8988T (cell line): ENCODE measurements at regions not wholly inside any gene's neighbourhood (a gene's known extent, or its start where the extent isn't known, plus 50 kb on each side); places are given as distances from the start of the nearest gene placed in this dataset.
"Not testable (repeated sequence)": the region's sequence is repeated elsewhere in the genome, so short reads cannot be mapped to it uniquely, and the experiment has no call there.

ENCODE experiments used
- DNase-seq: peaks from one replicate; pipeline ENCODE4 v3.0.0; 2011

DNA sequence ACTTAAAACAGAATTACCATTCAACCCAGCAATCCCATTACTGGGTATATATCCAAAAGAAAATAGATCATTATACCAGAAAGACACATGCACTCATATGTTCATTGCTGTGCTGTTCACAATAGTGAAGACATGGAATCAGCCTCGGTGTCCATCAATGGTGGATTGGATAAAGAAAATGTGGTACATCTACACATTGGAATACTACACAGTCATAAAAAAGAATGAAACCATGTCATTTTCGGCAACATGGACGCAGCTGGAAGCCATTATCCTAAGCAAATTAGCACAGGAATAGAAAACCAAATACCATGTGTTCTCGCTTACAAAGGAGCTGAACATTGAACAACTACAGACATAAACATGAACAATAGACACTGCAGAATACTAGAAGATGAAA lies 244.8 kb upstream of the PROX1 start:
- DNase-seq: no peak

DNA sequence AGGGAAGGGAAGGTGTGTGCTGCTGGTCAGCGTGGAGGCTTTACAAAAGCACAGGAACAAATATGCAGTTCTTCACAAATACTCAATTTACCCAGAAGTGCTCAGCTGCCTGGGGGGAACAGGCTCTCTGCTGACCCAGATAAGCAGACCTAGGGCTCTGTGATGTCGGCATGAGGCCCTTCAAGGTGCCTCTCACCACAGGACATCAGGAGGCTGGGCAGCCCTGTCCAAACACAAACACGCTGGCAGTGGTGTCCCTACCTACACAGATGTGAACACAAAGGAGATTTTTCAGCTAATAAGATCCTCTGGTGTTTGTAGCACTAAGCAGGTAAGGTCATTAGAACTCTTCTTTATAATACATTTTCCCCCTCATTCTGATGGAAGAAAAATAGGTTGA lies 243.0 kb upstream of the PROX1 start:
- no peak for DNase-seq

DNA sequence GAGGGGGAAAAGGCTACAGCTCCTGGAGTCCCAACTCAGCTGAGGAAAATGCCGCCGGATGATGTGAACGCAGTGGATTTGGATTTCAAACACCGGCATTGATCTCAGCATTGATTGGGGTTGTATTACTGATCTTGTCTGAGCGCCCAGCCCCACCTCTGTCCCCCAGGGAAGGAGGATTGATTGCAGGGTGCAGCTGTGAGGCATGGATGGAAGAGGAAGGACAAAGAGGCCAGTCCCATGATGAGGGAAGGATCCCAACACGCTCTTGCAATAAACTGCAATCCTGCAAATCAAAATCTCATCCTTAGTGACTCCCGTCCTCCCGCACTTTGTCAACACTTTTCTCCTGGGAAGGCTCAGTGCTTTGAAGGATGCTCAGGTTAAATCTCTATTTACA lies 242.3 kb upstream of the PROX1 start:
- no peak for DNase-seq

DNA sequence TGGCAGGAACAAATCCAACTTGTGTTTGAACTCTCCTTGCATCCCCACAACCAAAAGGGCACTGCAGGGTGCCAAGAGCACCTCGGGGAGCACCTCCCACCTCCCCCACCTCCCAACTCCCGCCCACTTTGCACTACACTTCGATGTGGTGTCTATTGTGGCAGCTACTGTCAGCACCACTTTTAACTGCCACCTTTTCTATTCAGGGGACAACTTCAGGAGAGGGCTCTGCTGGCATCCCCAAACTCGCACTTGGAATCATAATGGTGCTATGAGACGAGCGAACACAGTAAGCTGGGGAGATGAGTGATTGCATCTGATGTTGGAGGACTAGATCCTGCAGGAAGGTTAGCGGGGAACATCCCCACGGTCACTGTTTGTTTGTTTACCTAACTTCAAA lies 238.2 kb upstream of the PROX1 start:
- DNase-seq: no peak

DNA sequence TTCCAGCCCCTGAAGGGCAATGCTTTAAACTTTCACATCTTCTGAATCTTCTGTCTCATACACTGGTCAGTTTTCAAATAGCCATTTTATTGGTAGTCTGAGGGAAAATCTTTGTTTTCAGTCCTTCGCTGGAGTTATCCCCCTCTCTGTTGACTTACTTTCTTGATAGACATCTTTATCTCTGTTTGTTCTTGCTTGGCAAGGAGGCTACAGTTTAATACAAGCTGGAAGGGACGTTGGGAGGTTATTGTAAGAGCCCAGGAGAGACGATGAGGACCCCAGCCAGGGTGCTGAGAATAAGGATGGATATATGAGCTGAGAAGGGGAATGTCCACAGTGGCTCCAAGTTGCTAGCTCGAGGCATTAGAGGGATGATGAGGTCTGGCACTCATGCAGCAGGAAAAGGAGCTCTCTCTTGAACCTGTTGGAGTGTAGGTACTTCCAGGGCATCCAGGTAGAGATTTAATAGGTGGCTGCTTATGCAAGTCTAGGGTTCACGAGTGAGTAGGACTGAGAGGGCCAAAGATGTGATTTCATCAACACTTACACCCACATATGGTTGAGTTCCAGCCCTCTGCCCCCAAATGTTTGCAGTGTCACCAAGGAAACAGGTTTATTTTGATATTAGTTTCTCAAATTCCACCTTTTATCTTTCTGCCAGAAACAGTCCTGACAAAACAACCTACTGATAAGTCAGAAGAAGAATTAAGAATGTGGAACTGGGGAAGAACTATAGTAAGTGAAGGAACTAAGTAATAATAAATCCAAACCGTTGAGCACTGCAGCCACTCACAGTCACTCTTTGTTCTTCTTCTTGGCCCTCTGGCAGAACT lies 237.3 kb upstream of the PROX1 start:
- DNase-seq: no peak

DNA sequence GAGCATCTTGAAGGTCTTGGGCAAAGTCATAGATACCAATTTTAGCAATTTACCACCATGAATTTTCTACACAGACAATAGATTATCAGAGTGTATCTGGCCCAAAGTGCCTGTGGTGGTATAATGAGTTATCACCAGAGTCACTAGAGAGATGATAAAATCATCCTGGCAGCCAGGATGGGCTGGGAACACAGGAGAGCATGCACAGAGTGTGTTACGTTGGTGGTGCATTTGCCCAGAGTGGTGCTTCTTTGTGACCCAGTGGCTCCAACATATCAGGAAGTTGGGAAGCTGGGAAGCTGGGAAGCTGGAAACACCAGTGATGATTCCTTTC lies 236.7 kb upstream of the PROX1 start:
- no peak for DNase-seq

DNA sequence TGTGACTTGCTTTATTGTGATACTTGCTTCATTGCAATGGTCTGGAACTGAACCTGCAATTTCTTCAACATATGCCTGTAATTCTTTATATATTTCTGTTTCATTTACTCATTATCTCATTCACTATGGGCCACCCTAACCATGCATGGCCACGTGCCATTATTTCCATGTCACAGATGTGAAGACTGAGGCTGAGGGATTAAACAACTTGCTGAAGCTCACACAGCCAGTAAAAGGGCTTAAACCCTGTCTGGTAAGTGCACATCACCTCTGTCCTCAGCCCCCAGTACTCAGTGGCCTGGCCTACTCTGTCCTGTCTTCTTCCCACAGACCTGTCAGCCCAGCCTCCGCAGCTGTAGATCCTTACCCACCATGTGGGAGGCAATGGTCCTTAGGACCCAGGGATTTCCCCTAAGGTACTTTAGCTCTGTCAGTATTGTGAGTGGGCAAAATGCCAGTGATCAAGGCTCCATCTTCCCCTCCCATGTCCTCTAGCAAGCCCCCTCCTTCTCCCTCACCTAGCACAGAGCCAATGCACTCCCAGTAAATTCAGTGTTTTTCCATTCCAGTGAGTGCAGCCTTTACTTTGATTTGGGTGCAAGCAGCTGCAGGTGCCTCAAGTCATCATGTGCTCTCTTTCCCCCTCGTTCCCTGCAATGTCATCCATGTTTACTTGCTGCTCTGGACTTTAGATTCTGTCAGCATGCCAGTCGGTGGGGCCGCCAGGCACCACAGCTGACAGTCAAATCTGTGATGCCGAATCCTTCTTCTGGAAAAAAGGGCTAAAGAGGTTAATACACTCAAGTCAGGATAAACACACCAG lies 228.2 kb upstream of the PROX1 start:
- no peak for DNase-seq

DNA sequence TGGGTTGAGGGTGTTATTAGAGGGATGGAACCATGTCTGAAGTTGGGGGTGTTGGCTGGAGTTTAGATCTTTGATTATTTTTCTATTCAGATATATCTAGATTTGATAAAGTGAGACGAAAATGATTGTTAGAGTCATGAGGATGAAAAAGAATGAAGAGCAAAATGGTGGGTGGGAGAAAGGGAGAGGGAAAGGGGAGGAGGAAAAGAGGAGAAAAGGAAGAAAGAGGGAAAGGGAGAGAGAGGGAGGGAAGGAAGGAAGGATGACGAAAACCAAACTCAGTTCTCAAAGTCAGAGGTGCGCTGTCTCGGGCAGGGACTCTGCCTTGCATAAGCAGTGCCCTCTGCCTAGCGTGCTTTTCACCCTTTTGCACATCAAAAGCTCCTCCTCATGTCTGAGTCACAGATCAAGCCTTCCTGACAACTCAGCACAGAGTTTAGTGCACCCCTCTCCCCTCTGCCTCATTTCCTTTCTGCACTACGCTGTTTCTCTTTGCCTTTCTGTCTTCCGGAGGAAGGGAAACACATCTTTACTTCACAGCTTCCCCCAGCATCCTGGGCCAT lies 225.8 kb upstream of the PROX1 start:
- no peak for DNase-seq

DNA sequence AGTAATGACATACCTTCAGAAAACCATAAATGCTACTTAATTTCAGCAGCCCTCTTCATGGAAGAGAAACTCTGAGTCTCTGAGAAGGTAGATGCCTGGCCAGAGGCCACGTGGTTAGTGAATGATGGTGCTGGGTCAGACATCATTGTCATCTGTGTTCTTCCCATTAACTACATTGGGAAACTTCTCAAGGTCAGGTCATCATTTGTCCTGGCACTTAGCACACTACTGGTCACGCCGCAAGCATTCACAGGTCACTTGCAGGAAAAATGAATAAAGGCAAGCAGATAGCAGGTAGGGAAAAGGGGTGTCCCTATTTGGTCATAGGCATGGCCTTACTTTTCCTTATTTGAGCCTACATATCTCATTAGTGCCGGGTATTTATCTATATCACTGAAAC lies 220.1 kb upstream of the PROX1 start:
- DNase-seq: no peak

DNA sequence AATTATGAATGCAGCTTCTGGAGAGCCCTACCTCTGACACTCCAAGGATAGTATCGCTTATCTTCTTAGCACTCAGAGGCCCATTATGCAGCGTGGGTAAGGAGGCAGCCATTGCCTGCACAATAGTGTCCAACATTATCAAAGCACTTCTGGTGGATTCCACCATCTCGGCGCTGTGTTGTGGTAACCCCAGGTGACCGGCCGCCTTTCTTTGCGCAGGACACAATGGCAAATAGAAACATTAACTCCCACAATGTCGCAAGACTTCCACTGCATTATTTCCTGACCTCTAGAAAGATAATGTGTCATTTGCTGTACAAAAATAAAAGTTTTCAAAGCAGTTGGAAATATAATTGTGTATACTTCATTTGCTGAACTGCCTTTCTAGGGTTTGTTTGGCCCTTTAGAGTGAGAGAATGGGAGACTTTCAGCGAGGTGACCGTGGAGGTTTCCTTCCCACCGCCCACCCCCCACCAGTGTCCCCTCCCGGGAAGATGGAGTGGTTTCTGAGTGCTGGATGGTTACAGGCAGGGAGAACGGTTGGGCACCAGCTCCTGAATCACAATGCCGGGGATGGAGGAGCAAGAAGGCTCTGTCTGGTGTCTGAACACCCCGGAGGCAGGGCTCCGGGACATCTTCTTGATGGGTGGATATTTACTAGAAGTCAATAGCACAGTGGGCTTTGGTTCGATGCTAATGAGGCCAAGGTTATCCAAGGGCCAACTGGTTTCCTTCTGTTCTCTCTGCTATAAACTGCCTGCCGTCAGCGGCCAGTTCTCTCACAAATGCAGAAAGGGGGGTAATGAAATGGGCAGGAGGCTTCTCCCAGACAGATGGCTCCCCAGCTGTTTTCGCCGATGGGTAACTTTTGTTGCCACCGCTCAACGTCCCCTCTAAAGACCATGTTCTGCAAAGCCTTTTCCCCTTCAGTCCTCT lies 215.4 kb upstream of the PROX1 start:
- no peak for DNase-seq

DNA sequence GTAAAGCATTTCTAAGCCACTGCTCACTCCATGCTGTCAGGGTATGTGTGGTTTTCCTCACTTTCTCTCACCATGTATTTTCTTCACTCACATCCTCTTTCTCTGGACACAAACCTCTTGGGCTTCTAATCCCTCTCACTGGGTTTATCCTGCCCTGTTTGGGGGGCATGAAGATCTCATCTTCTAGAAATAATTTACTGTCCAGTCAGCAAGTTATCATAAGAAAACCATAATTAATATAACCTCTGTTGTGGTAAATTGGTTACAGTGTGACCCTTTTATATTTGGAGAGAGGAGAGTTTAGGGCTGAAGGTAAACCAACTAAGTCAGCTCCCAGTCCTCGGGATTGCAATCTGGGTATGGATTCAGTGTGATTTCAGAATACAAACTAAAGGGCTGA lies 213.8 kb upstream of the PROX1 start:
- no peak for DNase-seq

DNA sequence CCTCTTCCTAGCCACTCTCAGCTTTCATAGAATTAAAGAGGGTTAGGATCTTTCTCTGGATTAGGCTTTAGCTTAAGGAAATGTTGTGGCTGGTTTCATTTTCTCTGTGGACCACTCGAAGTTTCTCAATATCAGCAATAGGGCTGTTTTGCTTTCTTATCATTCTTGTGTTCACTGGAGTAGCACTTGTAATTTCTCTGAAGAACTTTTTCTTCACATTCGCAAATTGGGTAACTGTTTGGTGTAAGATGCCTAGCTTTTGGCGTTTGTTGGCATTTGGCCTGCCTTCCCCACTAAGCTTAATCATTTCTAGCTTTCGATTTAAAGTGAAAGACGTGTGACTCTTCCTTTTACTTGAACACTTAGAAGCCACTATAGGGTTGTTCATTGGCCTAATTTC lies 210.8 kb upstream of the PROX1 start:
- DNase-seq: no peak

DNA sequence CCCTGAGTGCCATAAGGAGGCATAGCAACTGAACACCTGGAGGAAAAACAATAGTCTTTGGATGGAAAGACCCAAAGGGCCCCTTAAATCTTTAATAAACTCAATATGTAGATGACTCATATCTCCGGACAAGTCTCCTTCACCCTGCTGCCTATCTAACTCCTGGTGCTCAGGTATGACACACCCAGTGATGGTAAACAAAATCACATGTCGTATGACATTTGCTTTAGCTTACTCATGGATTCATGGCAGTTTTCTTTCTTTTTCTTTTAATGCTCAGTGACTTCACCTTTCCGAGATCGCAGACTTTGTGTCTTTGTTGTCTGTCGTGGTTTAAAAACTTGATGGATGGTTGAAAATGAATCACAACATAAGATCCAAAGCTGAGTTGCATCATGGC lies 208.5 kb upstream of the PROX1 start:
- no peak for DNase-seq

DNA sequence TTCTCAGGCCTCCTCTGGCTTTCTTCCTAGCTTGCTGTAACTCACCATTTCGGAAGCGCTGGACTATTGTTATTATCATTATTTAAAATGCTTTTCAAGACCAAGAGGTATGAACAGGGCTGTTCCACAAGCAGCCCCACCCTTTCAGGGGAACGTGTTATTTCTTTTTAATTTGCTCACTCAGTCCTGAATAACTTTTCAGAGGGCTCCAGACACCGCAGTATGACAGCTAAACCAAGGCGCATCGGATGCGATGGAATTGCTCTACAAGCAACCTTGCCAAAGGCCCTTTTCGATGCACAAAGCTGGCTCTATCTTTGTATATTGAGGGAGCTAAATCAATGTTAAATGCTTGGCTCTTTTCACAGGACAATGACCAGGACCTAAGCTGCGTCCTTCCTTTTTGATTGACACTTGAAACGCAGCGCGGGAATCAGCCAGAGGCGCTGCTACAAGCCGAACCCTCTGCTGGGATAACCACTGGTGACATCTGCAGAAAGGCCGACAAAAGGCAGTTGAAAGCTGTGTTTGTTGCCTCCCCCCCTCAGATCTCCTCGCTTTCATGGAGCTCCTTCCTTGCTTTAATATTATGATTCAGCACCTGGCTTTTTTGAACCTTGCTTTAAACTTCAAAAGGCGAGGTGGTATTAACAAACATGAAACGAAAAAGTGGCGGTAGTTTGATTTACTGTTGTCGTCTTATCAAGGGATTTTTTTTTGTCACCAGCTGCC lies 204.7 kb upstream of the PROX1 start:
- no peak for DNase-seq

DNA sequence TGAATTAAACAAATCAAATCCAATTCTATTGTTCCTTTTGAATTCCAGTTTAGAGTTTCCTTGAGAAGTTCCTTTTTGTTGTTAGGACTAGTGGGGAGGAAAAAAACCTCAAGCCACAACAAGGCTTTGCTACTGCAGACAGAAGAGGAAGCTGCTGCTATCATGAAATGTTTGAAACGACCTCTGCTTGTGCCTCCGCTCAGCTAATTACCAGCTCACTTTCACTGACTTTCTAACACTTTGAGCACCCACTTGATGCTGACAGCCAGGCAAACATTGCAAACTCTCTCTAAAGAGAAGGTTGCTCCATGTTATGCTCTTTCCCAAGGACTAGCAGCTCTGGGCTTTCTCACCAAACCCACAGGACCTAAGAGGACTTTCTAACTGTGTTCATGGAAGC lies 203.9 kb upstream of the PROX1 start:
- no peak for DNase-seq

DNA sequence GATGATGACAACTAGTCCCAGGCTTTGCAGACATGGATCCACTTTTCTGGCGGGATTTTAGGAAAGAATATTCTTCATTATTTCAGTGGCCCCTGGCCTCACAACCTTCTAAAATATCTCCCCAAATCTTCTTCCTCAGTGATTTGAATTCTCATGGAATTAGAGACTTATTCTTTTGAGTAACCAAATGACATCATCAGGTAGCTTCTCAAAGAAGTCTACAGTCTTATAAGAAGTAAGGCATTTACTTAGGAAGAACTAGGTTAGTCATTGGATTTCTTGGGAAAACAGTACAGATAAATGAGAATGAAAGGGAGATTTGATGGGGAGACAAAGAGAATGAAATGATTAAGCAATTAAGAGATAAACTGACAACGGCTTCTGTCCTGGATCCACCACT lies 201.1 kb upstream of the PROX1 start:
- no peak for DNase-seq

DNA sequence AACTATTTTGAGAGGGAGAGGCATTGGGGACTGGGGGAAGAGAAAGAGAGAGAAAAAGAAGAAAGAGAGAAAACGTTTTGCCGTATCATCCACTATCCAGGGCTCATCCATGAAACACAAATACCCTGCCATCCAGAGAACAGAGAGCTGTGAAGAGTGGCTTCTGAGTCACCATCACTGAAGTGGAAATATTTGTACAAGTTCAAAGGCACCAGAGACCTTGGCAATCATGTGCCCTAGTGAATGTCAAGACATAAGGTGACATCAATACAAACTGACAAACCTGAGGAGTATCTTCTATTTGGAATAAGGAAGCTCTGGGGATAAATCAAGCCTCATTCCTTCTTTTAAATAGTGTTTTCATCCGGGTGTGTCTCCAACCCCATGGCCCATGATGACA lies 197.2 kb upstream of the PROX1 start:
- DNase-seq: no peak

DNA sequence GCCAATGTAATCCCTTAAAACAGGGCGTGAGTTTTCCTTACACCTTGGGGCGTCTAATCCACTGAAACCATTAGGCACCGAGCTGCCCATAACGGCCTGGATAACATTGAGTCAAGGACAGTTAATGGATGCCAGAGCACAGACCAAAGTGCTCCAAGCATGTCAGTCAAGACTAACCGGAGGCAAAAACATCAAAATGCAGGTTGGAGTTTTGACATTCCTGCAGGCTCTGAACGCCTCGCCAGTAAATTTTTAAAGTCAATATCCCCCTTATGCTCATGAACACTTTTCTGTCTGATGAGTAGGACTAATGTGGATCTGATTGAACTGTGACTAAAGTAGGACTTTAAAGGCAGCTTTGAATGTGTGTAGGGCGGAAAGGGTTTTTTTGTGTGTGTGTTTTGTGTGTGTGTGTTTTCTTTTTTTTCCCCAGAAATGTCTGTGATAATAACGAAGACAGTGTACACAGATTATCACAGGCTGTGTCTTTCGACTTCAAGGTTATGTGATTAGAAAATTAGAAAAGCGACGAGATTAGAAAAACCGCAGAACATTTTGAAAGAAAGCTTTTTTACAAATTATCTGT lies 194.2 kb upstream of the PROX1 start:
- no peak for DNase-seq

DNA sequence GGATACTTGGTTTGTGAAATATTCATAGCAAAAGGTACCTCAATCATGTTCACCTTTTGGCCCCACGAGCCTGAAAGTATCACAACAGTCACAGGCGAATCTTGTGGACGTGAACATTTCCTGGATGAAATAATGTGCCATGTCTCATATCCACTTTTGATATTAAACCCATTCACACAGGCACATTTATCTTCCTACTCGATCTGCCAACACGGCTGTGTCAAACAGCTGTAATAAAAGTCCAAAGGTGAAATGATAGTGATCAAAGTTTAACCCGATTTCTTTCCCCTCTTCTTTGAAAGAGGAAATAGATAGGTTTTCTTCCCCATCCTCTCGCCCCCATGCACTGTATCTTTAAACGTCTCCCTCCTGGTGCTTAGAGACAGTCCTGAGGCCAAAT lies 191.2 kb upstream of the PROX1 start:
- DNase-seq: no peak

DNA sequence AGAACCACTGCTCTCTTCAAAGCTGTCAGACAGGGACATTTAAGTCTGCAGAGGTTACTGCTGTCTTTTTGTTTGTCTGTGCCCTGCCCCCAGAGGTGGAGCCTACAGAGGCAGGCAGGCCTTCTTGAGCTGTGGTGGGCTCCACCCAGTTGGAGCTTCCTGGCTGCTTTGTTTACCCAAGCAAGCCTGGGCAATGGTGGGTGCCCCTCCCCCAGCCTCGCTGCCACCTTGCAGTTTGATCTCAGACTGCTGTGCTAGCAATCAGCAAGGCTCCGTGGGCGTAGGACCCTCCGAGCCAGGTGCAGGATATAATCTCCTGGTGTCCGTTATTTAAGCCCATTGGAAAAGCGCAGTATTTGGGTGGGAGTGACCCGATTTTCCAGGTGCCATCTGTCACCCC lies 179.5 kb upstream of the PROX1 start:
- DNase-seq: not testable (repeated sequence)

DNA sequence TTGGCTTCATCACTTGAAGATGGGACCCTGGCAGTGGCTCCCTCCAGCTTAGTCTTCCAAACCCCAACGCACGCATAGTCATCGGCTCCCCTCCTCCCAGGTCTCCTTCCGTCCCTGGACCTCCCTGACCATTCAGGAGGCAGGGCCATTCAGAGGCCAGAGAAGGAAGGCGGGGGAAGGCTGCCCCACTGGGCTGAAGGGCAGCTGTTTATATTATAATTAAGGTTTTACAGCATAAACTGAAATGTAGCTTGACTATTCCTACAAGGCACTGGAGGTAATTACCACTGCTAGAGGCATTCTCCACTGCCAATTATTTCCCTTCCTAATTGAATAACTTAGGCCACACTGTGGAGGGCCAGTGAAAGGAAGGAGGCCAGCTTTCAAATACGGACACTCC lies 170.6 kb upstream of the PROX1 start:
- no peak for DNase-seq
